ENCODE measurements at regions not wholly inside any gene's neighbourhood (a gene's known extent, or its start where the extent isn't known, plus 50 kb on each side); places are given as distances from the start of the nearest gene placed in this dataset.

DNA sequence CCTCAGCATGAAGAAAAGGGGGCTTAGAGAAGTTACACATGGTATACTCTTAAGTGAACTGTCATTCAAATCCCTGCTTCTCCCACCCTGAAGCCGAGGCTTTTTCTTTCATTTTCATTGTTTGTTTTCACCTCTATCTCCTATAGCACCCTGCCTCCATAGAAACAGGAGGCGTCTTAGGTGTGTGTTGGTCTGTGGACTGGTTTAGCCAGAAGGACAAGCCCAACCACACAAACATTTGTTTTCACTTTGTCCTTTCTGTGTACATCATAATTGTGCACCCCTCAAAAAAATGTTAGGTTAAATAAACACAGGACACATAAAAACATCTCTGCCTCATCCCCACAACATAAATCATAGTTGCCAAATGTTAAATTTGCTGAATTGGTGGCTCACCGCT is 73.3 kb upstream of the UBE2E2 start:
- H3K4me1 ChIP-seq (replicated peaks in 1 of 4; ENCODE audit: control insufficient read depth in 3 of 4, insufficient read depth in 4 of 4, low read length in 3 of 4): no peaks in the 10 kb centered on the region
- H2BK120ac ChIP-seq (replicated peaks; ENCODE audit: low read depth, low read length): no peak overlapping the region
- POLR2A ChIA-PET (ENCODE audit: partially characterized antibody): no interaction called here
- H3K4me2 ChIP-seq (ENCODE audit: insufficient read depth in 1 of 2, low read depth in 2 of 2, low read length in 2 of 2): no peak overlapping the region
- no peak overlapping the region for H3K4me3 ChIP-seq (ENCODE audit: extremely low read depth in 1 of 4, insufficient read depth in 2 of 4, low read depth in 3 of 4, low read length in 4 of 4)
- H2BK12ac ChIP-seq (ENCODE audit: low read depth, low read length): no peak overlapping the region
- H3K56ac ChIP-seq (replicated peaks; ENCODE audit: insufficient read length, low read depth, low read length): no peak overlapping the region
- no peaks in the 10 kb centered on the region for H3K79me1 ChIP-seq (ENCODE audit: low read depth, low read length)
- H2BK5ac ChIP-seq (ENCODE audit: low read depth, low read length): no peak overlapping the region
- no peak overlapping the region for H3K4ac ChIP-seq (replicated peaks; ENCODE audit: insufficient read length, low read depth, low read length)
- H3K9ac ChIP-seq (replicated peaks in 1 of 4; ENCODE audit: extremely low read depth in 1 of 4, low read depth in 3 of 4, low read length in 3 of 4): no peak overlapping the region
- no peak overlapping the region for H4K91ac ChIP-seq (replicated peaks; ENCODE audit: insufficient read length, low read length)
- DNase-seq (ENCODE audit: low read depth in 1 of 2, low spot score in 2 of 2): no peak
- no peaks in the 10 kb centered on the region for H4K20me1 ChIP-seq (replicated peaks in 1 of 2; ENCODE audit: control insufficient read depth in 1 of 2, insufficient read depth in 2 of 2, low read length in 2 of 2)
- H4K5ac ChIP-seq (ENCODE audit: insufficient read length, low read depth, low read length): no peak overlapping the region
- WGBS, 2 experiments (ENCODE audit: extremely low coverage in 1 of 2, insufficient coverage in 1 of 2, insufficient read length in 1 of 2, insufficient replicate concordance in 2 of 2, low coverage in 1 of 2, low lambda C conversion rate in 2 of 2, missing lambda C conversion rate in 1 of 2): 91% methylated on average over 3 of the region's 3 CpGs; no CpG with 5 or more reads in 1 of the 2 experiments
- FAIRE-seq: no peak
- H2AFZ ChIP-seq (ENCODE audit: low read length): no peak overlapping the region
- no peak overlapping the region for H3K14ac ChIP-seq (ENCODE audit: insufficient read length)
- no peak overlapping the region for H3K18ac ChIP-seq (ENCODE audit: extremely low read depth, low read length)
- H2AK5ac ChIP-seq (ENCODE audit: low read depth, low read length): no peak overlapping the region
- H3K23ac ChIP-seq (ENCODE audit: insufficient read length): no peak overlapping the region
- H3K79me2 ChIP-seq (ENCODE audit: control insufficient read depth in 1 of 2, insufficient read depth in 2 of 2, low read length in 2 of 2): no peaks in the 10 kb centered on the region
- no peaks in the 10 kb centered on the region for H3K9me3 ChIP-seq (ENCODE audit: insufficient read depth in 2 of 2, low read depth in 1 of 2, low read length in 1 of 2)
- H2BK15ac ChIP-seq (ENCODE audit: low read length): no peak overlapping the region
- H4K8ac ChIP-seq (ENCODE audit: extremely low read depth, insufficient read depth, low read length): no peak overlapping the region
- peaks cover 0 to 1% (median 0%) of the 10 kb centered on the region in 4 experiments; a peak in 1 of 7 replicates for H3K27me3 ChIP-seq (replicated peaks in 1 of 4; ENCODE audit: control insufficient read depth in 3 of 4, extremely low read depth in 1 of 4, insufficient read depth in 3 of 4, low read length in 3 of 4)
- H3K27ac ChIP-seq (ENCODE audit: low read depth, low read length): no peak overlapping the region
- CTCF ChIA-PET (ENCODE audit: partially characterized antibody): no interaction called here
- no peaks in the 10 kb centered on the region for H3K36me3 ChIP-seq (ENCODE audit: control insufficient read depth in 2 of 4, insufficient read depth in 4 of 4, low read length in 3 of 4)
- TF ChIP-seq ASH2L (IDR thresholded peaks at IDR 0.05; ENCODE audit: low read length): no peak
- TF ChIP-seq, protein P1, sequence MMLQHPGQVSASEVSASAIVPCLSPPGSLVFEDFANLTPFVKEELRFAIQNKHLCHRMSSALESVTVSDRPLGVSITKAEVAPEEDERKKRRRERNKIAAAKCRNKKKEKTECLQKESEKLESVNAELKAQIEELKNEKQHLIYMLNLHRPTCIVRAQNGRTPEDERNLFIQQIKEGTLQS (IDR thresholded peaks at IDR 0.05; ENCODE audit: insufficient read depth, low read depth, low read length): no peak
- no peak for TF ChIP-seq JUN (IDR thresholded peaks at IDR 0.05; ENCODE audit: low read depth, low read length)
- TF ChIP-seq POU5F1 (IDR thresholded peaks at IDR 0.05; ENCODE audit: low read depth, low read length): no peak
- H3K23me2 ChIP-seq (ENCODE audit: low read depth, low read length): no peaks in the 10 kb centered on the region
- no peak overlapping the region for H2BK20ac ChIP-seq (ENCODE audit: low read length)

All from H1 (cell line).